ENCODE measurements at regions not wholly inside any gene's neighbourhood (a gene's known extent, or its start where the extent isn't known, plus 50 kb on each side); places are given as distances from the start of the nearest gene placed in this dataset.

DNA sequence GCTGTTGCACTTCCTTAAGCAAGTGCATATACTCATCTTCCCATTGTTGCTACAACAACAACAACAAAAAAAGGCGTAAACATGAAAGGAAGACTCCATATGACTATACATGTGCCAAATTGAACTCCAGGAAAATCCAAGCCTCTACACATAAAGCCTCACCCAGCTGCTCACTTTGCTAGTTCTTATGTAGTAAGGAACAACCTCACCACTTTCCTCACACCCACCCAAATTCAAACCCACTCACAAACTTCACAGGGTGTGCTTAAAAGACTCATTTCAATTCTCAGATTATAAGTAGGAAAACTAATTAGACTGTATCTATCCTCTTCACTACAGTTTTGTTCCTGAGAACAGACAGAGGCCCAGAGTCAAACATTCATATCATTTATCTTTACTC is 671.1 kb upstream of the INTU start:
- CTCF ChIA-PET = no interaction called here

DNA sequence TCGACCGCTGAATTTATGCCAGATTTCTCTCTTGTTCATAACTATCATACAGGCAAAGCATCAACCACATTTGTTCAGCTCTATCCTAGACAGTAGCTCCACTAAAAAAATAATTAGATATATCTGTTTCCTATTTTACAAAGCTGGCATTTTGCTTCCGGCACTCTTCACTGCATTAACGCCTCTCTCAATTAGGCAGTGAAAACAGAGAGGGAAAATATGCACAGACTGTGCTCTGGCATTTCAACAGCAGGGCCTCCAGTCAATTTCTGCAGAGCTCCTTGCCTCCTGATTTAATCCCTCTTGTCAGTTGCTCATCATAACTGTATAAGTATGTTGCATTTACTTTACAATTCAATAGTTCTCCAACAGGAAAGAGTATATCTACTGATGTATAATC is 666.9 kb upstream of the INTU start:
- FAIRE-seq = no peak
- no TSS peak for BruUV-seq (replicated peaks)
- no peaks in the 10 kb centered on the region for H3K79me2 ChIP-seq (ENCODE audit: control insufficient read depth, insufficient read depth, low read length)

More for the DNA sequence above, 671.1 kb upstream of the INTU start:
- no peak overlapping the region for H3K27ac ChIP-seq (ENCODE audit: insufficient read depth, low read depth, low read length)
- no peaks in the 10 kb centered on the region for H3K9me3 ChIP-seq (replicated peaks; ENCODE audit: control insufficient read depth, insufficient read depth, low read length)
- no peaks in the 10 kb centered on the region for H3K9me1 ChIP-seq (replicated peaks; ENCODE audit: control insufficient read depth, extremely low read depth, insufficient read depth, low read length)
- H3K27me3 ChIP-seq (ENCODE audit: control insufficient read depth in 2 of 2, insufficient read depth in 2 of 2, low read length in 2 of 2) = no peaks in the 10 kb centered on the region
- H3K79me2 ChIP-seq (ENCODE audit: control insufficient read depth, insufficient read depth, low read length) = no peaks in the 10 kb centered on the region
- no peak overlapping the region for H3K9ac ChIP-seq (replicated peaks; ENCODE audit: extremely low read depth, insufficient read depth, low read length)
- H3K36me3 ChIP-seq (ENCODE audit: control insufficient read depth in 2 of 2, extremely low read depth in 1 of 2, insufficient read depth in 2 of 2, low read length in 2 of 2) = no peaks in the 10 kb centered on the region
- dilution Hi-C loops (cut with MboI; ENCODE audit: extremely low pct_ligation_motif_present, low sequenced_read_pairs) (no loop called here), intact Hi-C loops (cut with micrococcal nuclease) (no loop called here)
- no peak overlapping the region for H3K4me2 ChIP-seq (ENCODE audit: insufficient read depth, low read length)
- POLR2A ChIA-PET = no interaction called here
- BruUV-seq (replicated peaks) = no TSS peak
- no peaks in the 10 kb centered on the region for H4K20me1 ChIP-seq (replicated peaks; ENCODE audit: control insufficient read depth, extremely low read depth, insufficient read depth, low read length)
- H2AFZ ChIP-seq (ENCODE audit: low read depth, low read length) = no peak overlapping the region
- H3K4me3 ChIP-seq (replicated peaks in 1 of 3; ENCODE audit: insufficient read depth in 1 of 3, low read depth in 1 of 3, low read length in 3 of 3) = no peak overlapping the region
- no peak for DNase-seq (ENCODE audit: low read depth, low spot score)
- no peaks in the 10 kb centered on the region for H3K4me1 ChIP-seq (ENCODE audit: control insufficient read depth, extremely low read depth, insufficient read depth, low read length)
- TF ChIP-seq POLR2AphosphoS5 (IDR thresholded peaks at IDR 0.05; ENCODE audit: insufficient read depth, low read depth, low read length) (no peak), MYC (IDR thresholded peaks at IDR 0.05; ENCODE audit: low read depth, low read length) (no peak), GATA2 (IDR thresholded peaks at IDR 0.05; ENCODE audit: insufficient read depth, insufficient read length, low read depth, low read length) (no peak)
- FAIRE-seq = no peak

More for the DNA sequence above, 666.9 kb upstream of the INTU start:
- ChIA-PET POLR2A (no interaction called here), CTCF (no interaction called here)
- H3K27ac ChIP-seq (ENCODE audit: insufficient read depth, low read depth, low read length) = no peak overlapping the region
- H3K4me2 ChIP-seq (ENCODE audit: insufficient read depth, low read length) = no peak overlapping the region
- no peak for DNase-seq (ENCODE audit: low read depth, low spot score)
- intact Hi-C loops (cut with micrococcal nuclease) = no loop called here
- no peaks in the 10 kb centered on the region for H4K20me1 ChIP-seq (replicated peaks; ENCODE audit: control insufficient read depth, extremely low read depth, insufficient read depth, low read length)
- no peaks in the 10 kb centered on the region for H3K4me1 ChIP-seq (ENCODE audit: control insufficient read depth, extremely low read depth, insufficient read depth, low read length)
- H2AFZ ChIP-seq (ENCODE audit: low read depth, low read length) = no peak overlapping the region
- no peak overlapping the region for H3K9ac ChIP-seq (replicated peaks; ENCODE audit: extremely low read depth, insufficient read depth, low read length)
- no peaks in the 10 kb centered on the region for H3K9me1 ChIP-seq (replicated peaks; ENCODE audit: control insufficient read depth, extremely low read depth, insufficient read depth, low read length)
- no peak overlapping the region for H3K4me3 ChIP-seq (replicated peaks in 1 of 3; ENCODE audit: insufficient read depth in 1 of 3, low read depth in 1 of 3, low read length in 3 of 3)
- dilution Hi-C loops (cut with MboI; ENCODE audit: extremely low pct_ligation_motif_present, low sequenced_read_pairs) = no loop called here
- no peaks in the 10 kb centered on the region for H3K27me3 ChIP-seq (ENCODE audit: control insufficient read depth in 2 of 2, insufficient read depth in 2 of 2, low read length in 2 of 2)
- no peaks in the 10 kb centered on the region for H3K36me3 ChIP-seq (ENCODE audit: control insufficient read depth in 2 of 2, extremely low read depth in 1 of 2, insufficient read depth in 2 of 2, low read length in 2 of 2)
- TF ChIP-seq FOS (IDR thresholded peaks at IDR 0.05; ENCODE audit: borderline replicate concordance, insufficient read depth, low read length) = no peak
- TF ChIP-seq POLR2A (IDR thresholded peaks at IDR 0.05; ENCODE audit: low read depth, low read length) = no peak
- TF ChIP-seq, protein P1, sequence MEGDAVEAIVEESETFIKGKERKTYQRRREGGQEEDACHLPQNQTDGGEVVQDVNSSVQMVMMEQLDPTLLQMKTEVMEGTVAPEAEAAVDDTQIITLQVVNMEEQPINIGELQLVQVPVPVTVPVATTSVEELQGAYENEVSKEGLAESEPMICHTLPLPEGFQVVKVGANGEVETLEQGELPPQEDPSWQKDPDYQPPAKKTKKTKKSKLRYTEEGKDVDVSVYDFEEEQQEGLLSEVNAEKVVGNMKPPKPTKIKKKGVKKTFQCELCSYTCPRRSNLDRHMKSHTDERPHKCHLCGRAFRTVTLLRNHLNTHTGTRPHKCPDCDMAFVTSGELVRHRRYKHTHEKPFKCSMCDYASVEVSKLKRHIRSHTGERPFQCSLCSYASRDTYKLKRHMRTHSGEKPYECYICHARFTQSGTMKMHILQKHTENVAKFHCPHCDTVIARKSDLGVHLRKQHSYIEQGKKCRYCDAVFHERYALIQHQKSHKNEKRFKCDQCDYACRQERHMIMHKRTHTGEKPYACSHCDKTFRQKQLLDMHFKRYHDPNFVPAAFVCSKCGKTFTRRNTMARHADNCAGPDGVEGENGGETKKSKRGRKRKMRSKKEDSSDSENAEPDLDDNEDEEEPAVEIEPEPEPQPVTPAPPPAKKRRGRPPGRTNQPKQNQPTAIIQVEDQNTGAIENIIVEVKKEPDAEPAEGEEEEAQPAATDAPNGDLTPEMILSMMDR (IDR thresholded peaks at IDR 0.05; ENCODE audit: extremely low read depth in 1 of 2, insufficient read depth in 1 of 2, low read depth in 1 of 2, low read length in 2 of 2) = no peak
- no peak for TF ChIP-seq GATA2 (IDR thresholded peaks at IDR 0.05; ENCODE audit: insufficient read depth, insufficient read length, low read depth, low read length)
- H3K9me3 ChIP-seq (replicated peaks; ENCODE audit: control insufficient read depth, insufficient read depth, low read length) = no peaks in the 10 kb centered on the region
